ENCODE measurements at regions not wholly inside any gene's neighbourhood (a gene's known extent, or its start where the extent isn't known, plus 50 kb on each side); places are given as distances from the start of the nearest gene placed in this dataset.

DNA sequence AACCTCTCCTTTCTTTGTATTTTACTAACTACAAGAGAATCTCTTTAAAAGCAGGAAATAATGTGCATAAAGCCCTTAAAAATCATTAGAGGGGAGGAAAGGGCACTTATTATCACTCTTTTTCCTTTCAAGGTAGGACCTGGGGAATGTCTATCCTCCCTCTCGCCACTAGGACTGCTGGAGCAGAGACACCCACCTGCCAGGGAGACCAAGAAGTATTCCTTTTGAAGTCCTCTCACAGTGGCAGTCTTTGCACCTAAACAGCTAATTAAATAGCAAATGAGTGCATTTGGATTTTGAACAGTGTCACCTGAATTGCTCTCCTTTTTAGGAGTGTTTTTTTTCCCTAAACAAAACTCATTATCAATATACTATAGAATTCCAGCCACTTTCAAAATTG lies 874.1 kb downstream of the ZPLD1 start:
- CTCF ChIA-PET (ENCODE audit: partially characterized antibody), result interaction anchor here (0.5 to 0.7 kb wide), 3 partner anchors 101 to 1194 kb away, joined by 3 read pairs; no protein-coding TSS in a partner anchor
- no peaks in the 10 kb centered on the region for H3K36me3 ChIP-seq (ENCODE audit: control insufficient read depth in 2 of 4, insufficient read depth in 4 of 4, low read length in 3 of 4)
- H2BK20ac ChIP-seq (ENCODE audit: low read length), result no peak overlapping the region
- no peak overlapping the region for H2BK12ac ChIP-seq (ENCODE audit: low read depth, low read length)
- no peak overlapping the region for H3K23ac ChIP-seq (ENCODE audit: insufficient read length)
- no peaks in the 10 kb centered on the region for H3K9me3 ChIP-seq (ENCODE audit: insufficient read depth in 2 of 2, low read depth in 1 of 2, low read length in 1 of 2)
- H3K79me2 ChIP-seq (ENCODE audit: control insufficient read depth in 1 of 2, insufficient read depth in 2 of 2, low read length in 2 of 2), result no peaks in the 10 kb centered on the region
- no peak overlapping the region for H4K5ac ChIP-seq (ENCODE audit: insufficient read length, low read depth, low read length)
- 72% methylated on average over 1 of the region's 1 CpG; no CpG with 5 or more reads in 1 of the 2 experiments for WGBS, 2 experiments (ENCODE audit: extremely low coverage in 1 of 2, insufficient coverage in 1 of 2, insufficient read length in 1 of 2, insufficient replicate concordance in 2 of 2, low coverage in 1 of 2, low lambda C conversion rate in 2 of 2, missing lambda C conversion rate in 1 of 2)
- H3K4me3 ChIP-seq (ENCODE audit: extremely low read depth in 1 of 4, insufficient read depth in 2 of 4, low read depth in 3 of 4, low read length in 4 of 4), result no peak overlapping the region
- H3K79me1 ChIP-seq (ENCODE audit: low read depth, low read length), result no peaks in the 10 kb centered on the region
- H2BK5ac ChIP-seq (ENCODE audit: low read depth, low read length), result no peak overlapping the region
- no peak overlapping the region for H3K9ac ChIP-seq (replicated peaks in 1 of 4; ENCODE audit: extremely low read depth in 1 of 4, low read depth in 3 of 4, low read length in 3 of 4)
- no peaks in the 10 kb centered on the region for H3K4me1 ChIP-seq (replicated peaks in 1 of 4; ENCODE audit: control insufficient read depth in 3 of 4, insufficient read depth in 4 of 4, low read length in 3 of 4)
- no peak overlapping the region for H3K18ac ChIP-seq (ENCODE audit: extremely low read depth, low read length)
- H4K20me1 ChIP-seq (replicated peaks in 1 of 2; ENCODE audit: control insufficient read depth in 1 of 2, insufficient read depth in 2 of 2, low read length in 2 of 2), result no peaks in the 10 kb centered on the region
- no peak overlapping the region for H3K14ac ChIP-seq (ENCODE audit: insufficient read length)
- H3K27ac ChIP-seq (ENCODE audit: low read depth, low read length), result no peak overlapping the region
- 0 out of 2 replicates have a peak overlapping the region, but pooled peaks have one; percentile 31 for H2AFZ ChIP-seq (ENCODE audit: low read length)
- H3K4me2 ChIP-seq (ENCODE audit: insufficient read depth in 1 of 2, low read depth in 2 of 2, low read length in 2 of 2), result no peak overlapping the region
- no peak overlapping the region for H4K91ac ChIP-seq (replicated peaks; ENCODE audit: insufficient read length, low read length)
- no peak for DNase-seq (ENCODE audit: low read depth in 1 of 2, low spot score in 2 of 2)
- H2BK120ac ChIP-seq (replicated peaks; ENCODE audit: low read depth, low read length), result no peak overlapping the region
- no peak overlapping the region for H3K4ac ChIP-seq (replicated peaks; ENCODE audit: insufficient read length, low read depth, low read length)
- H3K27me3 ChIP-seq (replicated peaks in 1 of 4; ENCODE audit: control insufficient read depth in 3 of 4, extremely low read depth in 1 of 4, insufficient read depth in 3 of 4, low read length in 3 of 4), result no peaks in the 10 kb centered on the region
- FAIRE-seq, result peak; percentile 87
- peak; percentile 49 to 53 for TF ChIP-seq RAD21 (IDR thresholded peaks at IDR 0.05 in 1 of 2, conservative IDR thresholded peaks at IDR 0.05 in 1 of 2; ENCODE audit: low read depth in 2 of 2, low read length in 2 of 2)
- TF ChIP-seq, protein P1, sequence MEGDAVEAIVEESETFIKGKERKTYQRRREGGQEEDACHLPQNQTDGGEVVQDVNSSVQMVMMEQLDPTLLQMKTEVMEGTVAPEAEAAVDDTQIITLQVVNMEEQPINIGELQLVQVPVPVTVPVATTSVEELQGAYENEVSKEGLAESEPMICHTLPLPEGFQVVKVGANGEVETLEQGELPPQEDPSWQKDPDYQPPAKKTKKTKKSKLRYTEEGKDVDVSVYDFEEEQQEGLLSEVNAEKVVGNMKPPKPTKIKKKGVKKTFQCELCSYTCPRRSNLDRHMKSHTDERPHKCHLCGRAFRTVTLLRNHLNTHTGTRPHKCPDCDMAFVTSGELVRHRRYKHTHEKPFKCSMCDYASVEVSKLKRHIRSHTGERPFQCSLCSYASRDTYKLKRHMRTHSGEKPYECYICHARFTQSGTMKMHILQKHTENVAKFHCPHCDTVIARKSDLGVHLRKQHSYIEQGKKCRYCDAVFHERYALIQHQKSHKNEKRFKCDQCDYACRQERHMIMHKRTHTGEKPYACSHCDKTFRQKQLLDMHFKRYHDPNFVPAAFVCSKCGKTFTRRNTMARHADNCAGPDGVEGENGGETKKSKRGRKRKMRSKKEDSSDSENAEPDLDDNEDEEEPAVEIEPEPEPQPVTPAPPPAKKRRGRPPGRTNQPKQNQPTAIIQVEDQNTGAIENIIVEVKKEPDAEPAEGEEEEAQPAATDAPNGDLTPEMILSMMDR (IDR thresholded peaks at IDR 0.05; ENCODE audit: control extremely low read depth in 1 of 3, insufficient read depth in 1 of 3, low read depth in 1 of 3, low read length in 3 of 3), result peak; percentile 34 to 64 (median 60); a peak in 2 of 4 replicates
- no peak for TF ChIP-seq POLR2A (IDR thresholded peaks at IDR 0.05; ENCODE audit: control extremely low read depth in 1 of 2, low read depth in 2 of 2, low read length in 2 of 2)
- H2BK15ac ChIP-seq (ENCODE audit: low read length), result no peak overlapping the region
- POLR2A ChIA-PET (ENCODE audit: partially characterized antibody), result no interaction called here
- no peak overlapping the region for H4K8ac ChIP-seq (ENCODE audit: extremely low read depth, insufficient read depth, low read length)
- no peaks in the 10 kb centered on the region for H3K23me2 ChIP-seq (ENCODE audit: low read depth, low read length)
- H3K56ac ChIP-seq (replicated peaks; ENCODE audit: insufficient read length, low read depth, low read length), result no peak overlapping the region
- no peak overlapping the region for H2AK5ac ChIP-seq (ENCODE audit: low read depth, low read length)
